Stomach (tissue), 8 donors: ENCODE measurements at regions not wholly inside any gene's neighbourhood (a gene's known extent, or its start where the extent isn't known, plus 50 kb on each side); places are given as distances from the start of the nearest gene placed in this dataset.

Source experiments
- DNase-seq, 2 donors: peaks; one replicate each; pipeline versions ENCODE4 v3.0.0 to v3.0.0-alpha.2; 2013 to 2019
- H3K27ac ChIP-seq, 5 donors: fragments of 200-600 bp in 4 of 5; sonication (generic) in 4 of 5; one replicate each; pipeline ENCODE4 v1.5.1; 2013 to 2019; ENCODE audit warnings: mild to moderate bottlenecking in 1 of 5, moderate library complexity in 1 of 5
- H3K27me3 ChIP-seq, 3 donors: fragments of 200-600 bp; sonication (generic); one replicate each; pipeline ENCODE4 v1.5.1; 2017 to 2019; ENCODE audit warnings: mixed run types in 1 of 3
- H3K36me3 ChIP-seq, 4 donors: fragments of 200-600 bp; sonication (generic); 1 replicate in 3 of 4; 2 replicates in 1 of 4; pipeline ENCODE4 v1.5.1; 2016 to 2019
- H3K4me1 ChIP-seq, 4 donors: fragments of 200-600 bp; sonication (generic); one replicate each; pipeline ENCODE4 v1.5.1; 2016 to 2019
- H3K4me3 ChIP-seq, 4 donors: fragments of 200-600 bp; sonication (generic) in 3 of 4; one replicate each; pipeline ENCODE4 v1.5.1; 2016 to 2019; ENCODE audit warnings: mild to moderate bottlenecking in 1 of 4
- H3K9me3 ChIP-seq, 4 donors: fragments of 200-600 bp; sonication (generic); one replicate each; pipeline ENCODE4 v1.5.1; 2016 to 2019
- CTCF ChIP-seq, 7 experiments: fragments of 450-650 bp in 4 of 7; fragments of 200-600 bp in 3 of 7; sonication (generic) in 3 of 7; IDR thresholded peaks; one replicate each; pipeline ENCODE4 v1.5.1; 2016 to 2019; ENCODE audit warnings: antibody characterized with exemption in 7 of 7, control low read depth in 2 of 7, mild to moderate bottlenecking in 1 of 7
- EP300 ChIP-seq: sonication (generic); formaldehyde crosslinking; IDR thresholded peaks from one replicate; pipeline ENCODE4 v1.6.1; 2017; ENCODE audit warnings: antibody characterized with exemption
- POLR2A ChIP-seq, 4 donors: fragments of 450-650 bp; IDR thresholded peaks; one replicate each; pipeline ENCODE4 v1.6.1; 2016; ENCODE audit warnings: antibody characterized with exemption in 4 of 4, control low read depth in 2 of 4, mild to moderate bottlenecking in 1 of 4, moderate library complexity in 1 of 4
- POLR2AphosphoS5 ChIP-seq, 3 donors: sonication (generic); formaldehyde crosslinking; IDR thresholded peaks; one replicate each; pipeline ENCODE4 v1.6.1; 2016; ENCODE audit warnings: antibody characterized with exemption in 3 of 3
- WGBS, 5 donors: extraction: QIAGEN DNeasy Blood & Tissue Kit in 3 of 5; methylation state at CpG; one replicate each; pipeline versions ENCODE4 v1.1.5 to v1.1.7; 2013 to 2018; 5-methylcytosine and 5-hydroxymethylcytosine counted together
- intact Hi-C: fragments of 100-400 bp; cut with DNase I; formaldehyde crosslinking; loops from one replicate; pipeline ENCODE4 v1.15.1; 2023; ENCODE audit warnings: low total_unique reads
- donor health status: healthy with polysubstance abuse.
- donor health status: Bipolar disorder and iron deficiency.
- donor health status: healthy.

DNA sequence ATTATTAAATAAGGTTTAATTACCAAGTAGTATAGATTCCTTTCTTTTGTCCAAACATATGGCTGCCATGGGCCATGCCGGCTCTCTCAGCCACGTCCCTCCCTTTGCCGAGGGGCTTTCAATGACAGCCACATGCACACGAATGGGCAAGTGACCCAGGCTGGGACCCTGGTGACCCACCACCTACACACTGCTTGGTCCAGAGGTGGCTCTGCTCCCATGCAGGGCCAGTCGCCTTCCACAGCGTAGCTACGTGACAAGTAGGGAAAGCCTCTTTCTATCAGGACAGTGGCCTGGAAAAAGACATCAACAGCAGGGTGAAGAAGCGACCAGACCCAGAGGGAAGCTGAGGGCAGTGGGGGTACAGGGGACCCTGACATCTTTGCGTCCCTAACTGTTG, 152.8 kb upstream of the CST7 start:
- Histone ChIP-seq H3K9me3 (no peaks in the 10 kb centered on the region), H3K4me1 (no peaks in the 10 kb centered on the region), H3K27me3 (peaks cover 0 to 8% (median 0%) of the 10 kb centered on the region in 3 donors), H3K36me3 (no peaks in the 10 kb centered on the region), H3K4me3 (no peak overlapping the region), H3K27ac (no peak overlapping the region)
- TF ChIP-seq EP300 (no peak), CTCF (IDR thresholded peaks at IDR 0.05) (no peak), POLR2AphosphoS5 (IDR thresholded peaks at IDR 0.05) (no peak), POLR2A (IDR thresholded peaks at IDR 0.05) (no peak)
- intact Hi-C loops, result no loop called here
- WGBS, 5 donors, result 88 to 92% (median 89%) methylated on average over 9 of the region's 9 CpGs
- no peak for DNase-seq

DNA sequence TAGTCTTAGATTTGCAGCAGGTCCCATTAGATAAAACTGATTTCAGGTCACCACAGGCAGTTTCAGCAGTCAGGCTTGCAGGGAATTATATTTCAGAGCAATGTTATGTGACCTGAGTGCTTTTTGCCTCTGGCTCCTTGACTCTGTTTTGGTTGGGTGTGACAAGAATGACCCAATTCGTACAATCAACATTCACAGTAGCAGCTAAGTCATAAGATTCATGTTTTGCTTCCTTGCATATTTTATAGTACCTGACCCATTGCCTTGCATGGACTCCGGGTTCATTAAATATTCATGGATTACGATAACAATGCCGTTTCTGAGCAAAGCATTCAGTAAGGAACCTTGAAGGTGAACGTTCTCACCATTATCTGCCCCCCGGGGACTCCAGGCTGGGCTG, 152.0 kb upstream of the CST7 start:
- intact Hi-C loops, result no loop called here
- no peak for DNase-seq

DNA sequence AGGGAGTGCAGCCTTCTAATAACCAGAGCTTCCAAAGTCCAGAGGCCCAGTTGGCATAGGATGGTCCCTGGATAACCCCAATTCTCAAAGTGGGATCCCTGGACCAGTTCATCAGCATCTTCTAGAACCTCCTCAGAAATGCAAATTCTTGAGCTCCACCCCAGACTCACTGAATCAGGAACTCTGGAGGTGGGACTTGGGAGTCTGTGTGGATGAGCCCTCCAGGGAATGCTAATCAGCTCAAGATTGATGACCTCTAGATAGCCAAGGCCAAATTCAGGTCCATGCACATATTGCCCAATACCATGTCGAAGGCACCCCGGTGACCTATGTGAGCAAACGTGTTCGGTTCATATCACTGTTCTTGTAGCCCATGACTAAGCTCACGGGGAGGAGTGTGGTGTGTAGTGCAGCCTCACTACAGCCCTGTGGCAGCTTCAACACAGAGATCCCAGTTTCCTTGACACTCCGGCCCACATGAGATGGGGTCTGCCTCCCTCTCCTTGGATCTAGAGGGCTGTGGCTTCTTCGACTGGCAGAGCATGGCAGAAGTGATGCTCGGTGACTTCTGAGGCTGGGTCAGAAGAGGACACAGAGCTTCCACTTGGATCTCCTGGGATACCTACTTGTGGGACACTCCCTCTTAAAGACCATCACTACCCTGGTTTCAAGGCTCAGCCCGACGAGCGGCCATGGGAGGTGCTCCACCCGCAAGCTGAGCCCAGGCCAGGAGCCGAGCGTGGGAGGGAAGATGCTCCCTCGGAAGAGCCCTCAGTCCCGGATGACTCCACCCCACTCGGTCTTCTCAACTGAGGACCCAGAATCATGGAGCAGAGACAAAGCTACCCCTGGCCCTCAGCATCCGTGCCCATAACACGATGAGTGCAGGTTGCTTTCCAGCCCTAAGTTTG, 151.1 kb upstream of the CST7 start:
- Histone ChIP-seq H3K36me3 (no peaks in the 10 kb centered on the region), H3K4me1 (no peaks in the 10 kb centered on the region), H3K9me3 (no peaks in the 10 kb centered on the region), H3K27me3 (peaks cover 0 to 8% (median 0%) of the 10 kb centered on the region in 3 donors), H3K27ac (no peak overlapping the region), H3K4me3 (no peak overlapping the region)
- DNase-seq, result no peak
- no peak for TF ChIP-seq EP300
- no peak for TF ChIP-seq CTCF (IDR thresholded peaks at IDR 0.05)
- no peak for TF ChIP-seq POLR2A (IDR thresholded peaks at IDR 0.05)
- no peak for TF ChIP-seq POLR2AphosphoS5 (IDR thresholded peaks at IDR 0.05)
- WGBS, 5 donors, result 84 to 93% (median 91%) methylated on average over 10 to 19 of the region's 19 CpGs
- intact Hi-C loops, result no loop called here

More for the DNA sequence above, 152.0 kb upstream of the CST7 start:
- TF ChIP-seq POLR2A (IDR thresholded peaks at IDR 0.05) (no peak), CTCF (IDR thresholded peaks at IDR 0.05) (no peak), EP300 (no peak), POLR2AphosphoS5 (IDR thresholded peaks at IDR 0.05) (no peak)
- no peaks in the 10 kb centered on the region for H3K36me3 ChIP-seq
- H3K27me3 ChIP-seq, result peaks cover 0 to 8% (median 0%) of the 10 kb centered on the region in 3 donors
- H3K27ac ChIP-seq, result no peak overlapping the region
- H3K4me1 ChIP-seq, result no peaks in the 10 kb centered on the region
- 75 to 83% (median 81%) methylated on average over 6 of the region's 6 CpGs for WGBS, 5 donors
- no peaks in the 10 kb centered on the region for H3K9me3 ChIP-seq
- no peak overlapping the region for H3K4me3 ChIP-seq

DNA sequence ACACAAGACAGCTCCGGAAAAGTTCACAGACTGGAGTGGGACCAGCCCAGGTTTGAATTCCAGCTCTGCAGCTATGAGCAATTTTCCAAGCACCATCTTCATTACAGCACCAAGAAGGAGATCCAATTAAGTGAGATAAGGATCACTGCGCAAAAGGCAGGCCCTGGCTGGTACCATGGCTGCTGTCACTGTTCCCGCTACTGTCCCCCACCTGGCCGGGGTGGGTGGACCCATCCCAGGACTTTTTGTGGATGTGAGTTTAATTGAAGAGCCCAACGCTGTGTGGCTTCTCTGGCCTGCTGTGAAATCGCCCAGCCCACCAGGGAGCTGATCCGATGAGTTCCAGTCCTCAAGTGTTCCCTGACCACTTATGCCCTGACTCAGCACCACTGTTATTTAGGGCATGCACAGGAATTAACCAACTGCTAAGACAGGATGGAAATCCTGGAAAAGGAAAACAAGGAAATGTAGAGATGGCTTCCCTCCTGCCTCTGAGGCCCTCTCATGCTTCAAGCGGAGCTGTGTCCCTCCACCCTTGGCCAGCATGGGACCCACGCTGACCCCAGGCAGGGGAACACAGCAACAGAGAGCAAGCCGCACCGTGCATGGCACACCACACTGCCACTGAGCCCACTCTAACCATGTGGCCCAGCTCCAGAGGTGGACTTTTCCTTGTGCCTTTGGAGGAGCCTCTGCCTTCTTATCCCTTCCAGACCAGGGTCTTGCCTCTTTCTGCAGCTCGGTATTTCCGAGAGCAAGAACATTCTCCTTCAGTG, 150.0 kb upstream of the CST7 start:
- Histone ChIP-seq H3K36me3 (no peaks in the 10 kb centered on the region), H3K27ac (no peak overlapping the region), H3K27me3 (peaks cover 0 to 8% (median 0%) of the 10 kb centered on the region in 3 donors), H3K9me3 (no peaks in the 10 kb centered on the region), H3K4me1 (no peaks in the 10 kb centered on the region), H3K4me3 (no peak overlapping the region)
- 83 to 93% (median 92%) methylated on average over 10 to 13 of the region's 13 CpGs for WGBS, 5 donors
- intact Hi-C loops, result no loop called here
- DNase-seq, result no peak
- no peak for TF ChIP-seq CTCF (IDR thresholded peaks at IDR 0.05)
- no peak for TF ChIP-seq POLR2A (IDR thresholded peaks at IDR 0.05)
- no peak for TF ChIP-seq POLR2AphosphoS5 (IDR thresholded peaks at IDR 0.05)
- TF ChIP-seq EP300, result no peak
